ENCODE measurements at regions not wholly inside any gene's neighbourhood (a gene's known extent, or its start where the extent isn't known, plus 50 kb on each side); places are given as distances from the start of the nearest gene placed in this dataset.
"Not testable (repeated sequence)": the region's sequence is repeated elsewhere in the genome, so short reads cannot be mapped to it uniquely, and the experiment has no call there.

DNA sequence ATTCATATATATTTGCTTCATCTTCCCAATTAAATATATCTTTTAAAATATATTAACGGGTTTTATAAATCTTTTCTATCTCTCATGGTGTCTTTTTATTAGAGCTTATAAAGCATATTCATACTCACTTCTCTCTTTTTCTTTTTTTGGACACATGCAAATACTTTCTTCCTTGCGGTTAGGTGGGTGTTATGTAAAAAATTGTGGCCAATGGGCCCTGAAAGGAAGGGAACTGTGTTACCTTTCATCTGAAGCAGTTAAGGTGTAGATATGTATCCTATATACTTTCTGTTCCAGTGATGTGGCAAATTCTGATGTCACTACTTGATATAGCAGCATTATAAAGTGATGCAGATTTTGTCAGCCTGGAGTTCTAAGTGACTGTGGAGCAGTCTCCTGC is 714.5 kb downstream of the PLCL1 start:
- no peak for DNase-seq (ENCODE audit: low read depth)

DNA sequence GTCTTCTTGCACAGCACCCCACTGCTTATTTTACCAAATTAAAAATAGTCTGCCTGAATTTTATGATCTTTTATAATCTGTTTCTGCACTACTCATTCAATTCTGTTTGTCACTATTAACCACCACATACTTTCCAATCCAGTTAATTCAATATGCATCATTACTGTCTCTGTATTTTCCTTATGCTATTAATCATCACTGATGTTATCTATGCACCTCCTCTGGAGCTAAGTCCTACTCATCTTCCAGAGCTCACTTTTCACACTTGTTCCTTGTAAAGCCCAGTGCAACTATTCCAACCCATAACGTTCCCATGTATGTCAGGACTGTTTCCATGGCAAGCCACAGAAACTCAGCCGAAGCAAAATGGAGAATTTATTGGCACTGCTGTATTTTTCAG is 713.6 kb downstream of the PLCL1 start:
- no peak for DNase-seq (ENCODE audit: low read depth)

DNA sequence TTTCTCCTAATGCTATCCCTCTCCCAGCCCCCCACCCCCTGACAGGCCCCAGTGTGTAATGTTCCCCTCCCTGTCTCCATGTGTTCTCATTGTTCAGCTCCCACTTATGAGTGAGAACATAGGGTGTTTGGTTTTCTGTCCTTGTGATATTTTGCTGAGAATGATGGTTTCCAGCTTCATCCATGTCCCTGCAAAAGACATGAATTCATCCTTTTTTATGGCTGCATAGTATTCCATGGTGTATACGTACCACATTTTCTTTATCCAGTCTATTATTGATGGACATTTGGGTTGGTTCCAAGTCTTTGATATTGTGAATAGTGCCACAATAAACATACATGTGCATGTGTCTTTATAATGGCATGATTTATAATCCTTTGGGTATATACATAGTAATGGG is 704.2 kb downstream of the PLCL1 start:
- not testable (repeated sequence) for DNase-seq (ENCODE audit: low read depth)

DNA sequence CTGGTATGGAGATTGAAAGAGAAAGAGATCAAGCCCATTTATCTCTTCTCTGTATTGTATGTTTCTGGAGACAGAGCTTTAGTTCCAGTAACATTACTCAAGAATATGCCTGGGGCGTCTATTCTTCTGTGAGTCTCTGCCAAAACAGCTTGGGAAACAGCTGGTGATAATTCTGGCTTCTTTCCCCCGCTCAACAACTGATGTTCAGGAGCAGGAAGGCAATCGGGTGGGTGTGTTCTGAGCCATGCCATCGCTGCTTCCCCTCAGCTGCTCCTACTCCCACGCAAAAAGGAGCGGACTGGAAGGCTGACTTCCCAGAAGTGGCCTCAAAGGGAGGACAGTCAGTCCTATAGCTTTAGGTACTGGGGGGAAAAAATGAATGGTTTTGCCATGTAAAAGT is 695.1 kb downstream of the PLCL1 start:
- peak; percentile 36 for DNase-seq (ENCODE audit: low read depth)

DNA sequence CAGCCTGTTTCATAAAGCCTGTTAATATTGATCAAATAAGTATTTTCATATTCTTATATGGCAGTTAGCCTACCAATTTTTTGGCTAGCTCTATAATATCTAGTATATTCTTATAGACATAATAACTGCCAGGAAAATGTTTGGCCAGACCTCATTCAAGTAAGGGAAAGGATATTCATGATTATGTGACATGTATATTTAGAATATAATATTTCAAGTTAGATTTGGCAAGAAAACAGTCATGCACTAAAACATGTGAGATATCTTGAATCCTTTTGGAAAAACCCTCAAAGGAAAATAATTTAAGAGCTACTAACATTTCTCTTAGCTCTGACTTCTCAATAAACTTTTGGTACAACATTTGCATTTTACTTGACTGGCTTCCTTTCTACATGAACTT is 694.1 kb downstream of the PLCL1 start:
- DNase-seq (ENCODE audit: low read depth) = no peak

DNA sequence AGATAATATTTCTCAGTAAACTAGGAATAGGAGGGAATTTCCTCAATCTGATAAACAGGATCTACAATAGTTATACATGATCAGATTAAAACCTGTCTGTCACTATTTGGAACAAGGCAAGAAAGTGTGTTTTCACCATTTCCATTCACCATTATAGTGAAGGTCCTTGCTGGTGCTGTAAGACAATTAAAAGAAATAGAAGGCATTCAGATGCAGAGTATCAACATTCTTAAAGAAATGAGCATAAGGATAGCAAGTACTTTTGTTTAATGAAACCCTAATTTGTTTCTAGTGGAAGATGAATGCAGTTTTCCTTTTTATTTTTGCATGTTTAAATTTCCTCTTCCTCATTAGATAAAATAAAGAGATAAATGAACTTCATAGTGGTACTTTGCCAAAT is 693.7 kb downstream of the PLCL1 start:
- DNase-seq (ENCODE audit: low read depth) = no peak

DNA sequence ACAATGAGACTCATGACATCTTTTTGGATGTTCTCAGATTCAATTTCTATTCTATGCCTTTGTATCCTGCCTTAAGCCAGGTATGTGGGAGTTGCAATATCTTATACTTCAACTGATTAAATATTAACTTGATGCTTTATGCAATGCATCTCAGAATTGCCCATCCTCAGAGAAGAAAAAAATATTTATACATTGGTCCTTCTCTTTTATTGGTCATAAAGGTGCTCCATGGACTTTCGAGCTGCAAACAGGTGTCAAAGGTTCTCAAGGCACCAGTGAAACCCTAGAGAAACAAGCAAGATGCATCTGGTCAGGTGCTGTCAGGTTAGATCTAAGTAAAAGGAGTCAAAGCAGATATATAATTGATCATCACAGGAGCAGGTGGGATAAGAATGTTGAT is 690.5 kb downstream of the PLCL1 start:
- DNase-seq (ENCODE audit: low read depth) = no peak

DNA sequence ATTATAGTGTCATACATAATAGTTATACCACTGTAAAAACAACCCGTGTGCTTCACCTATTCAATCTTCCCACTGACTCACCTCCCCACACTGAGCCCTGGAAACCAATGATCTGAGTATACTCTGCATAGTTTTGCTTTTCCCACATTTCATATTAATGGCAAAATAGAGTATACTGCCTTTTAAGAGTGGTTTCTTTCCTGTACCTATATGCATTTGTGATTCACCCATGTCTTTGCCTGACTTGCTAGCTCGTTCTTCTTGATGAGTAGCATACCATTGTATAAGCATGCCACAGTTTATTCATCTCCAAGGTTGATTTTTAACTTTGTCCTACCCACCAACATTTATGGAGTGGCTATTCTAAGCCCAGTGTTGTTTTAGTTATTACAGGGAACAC is 686.4 kb downstream of the PLCL1 start:
- no peak for DNase-seq (ENCODE audit: low read depth)

DNA sequence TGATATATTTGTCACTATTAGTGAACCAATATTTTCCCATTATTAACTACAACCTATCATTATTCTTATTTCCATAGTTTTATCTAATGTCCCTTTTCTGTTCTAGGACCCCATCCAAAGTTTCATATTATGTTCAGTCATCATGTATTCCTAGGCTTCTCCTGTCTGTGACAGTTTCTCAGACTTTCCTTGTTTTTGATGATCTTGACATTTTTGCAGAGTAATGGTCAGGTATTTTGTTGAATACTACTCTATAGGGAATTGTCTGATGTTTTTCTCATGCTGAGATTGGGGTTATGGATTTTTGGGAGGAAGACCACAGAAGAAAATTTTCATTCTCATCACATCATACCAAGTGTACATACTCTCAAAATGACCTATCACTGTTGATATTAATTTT is 684.6 kb downstream of the PLCL1 start:
- DNase-seq (ENCODE audit: low read depth) = no peak

DNA sequence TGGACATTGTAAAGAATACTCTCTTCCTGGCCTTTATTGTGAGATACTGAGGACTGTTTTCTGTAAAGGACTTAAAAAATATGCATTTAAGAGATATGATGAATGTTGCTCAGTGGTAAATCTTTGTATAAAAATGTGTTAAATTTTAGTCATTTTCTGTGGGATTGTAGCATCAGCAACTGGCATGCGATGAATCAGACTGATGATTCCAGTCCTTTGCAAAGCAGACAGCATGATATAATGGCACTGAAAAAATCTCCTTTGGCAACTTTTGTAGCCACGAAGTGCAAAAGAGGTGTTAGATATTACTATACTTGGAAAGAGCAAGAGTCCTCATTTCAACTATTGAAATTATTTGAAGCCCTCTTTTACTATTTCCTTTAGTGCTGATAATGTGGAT is 678.7 kb downstream of the PLCL1 start:
- DNase-seq (ENCODE audit: low read depth) = no peak

DNA sequence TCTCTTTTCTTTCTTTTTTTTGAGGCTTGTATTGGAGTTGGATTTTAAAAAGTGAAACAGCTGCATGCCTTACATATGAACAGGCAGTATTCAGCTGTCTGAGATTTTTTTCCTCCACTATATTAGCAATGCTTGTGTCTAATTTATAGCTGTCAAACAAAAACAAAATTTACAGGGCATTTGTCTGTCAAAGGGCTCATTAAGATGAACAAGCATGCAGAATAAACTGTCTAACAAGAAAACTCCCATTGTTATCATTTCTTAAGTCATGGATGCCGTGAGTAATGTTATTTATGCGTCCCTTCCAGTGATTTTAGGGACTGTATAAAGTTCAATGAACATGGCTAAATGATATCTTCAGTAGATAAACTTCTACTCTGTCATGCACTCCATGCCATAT is 674.7 kb downstream of the PLCL1 start:
- no peak for DNase-seq (ENCODE audit: low read depth)

DNA sequence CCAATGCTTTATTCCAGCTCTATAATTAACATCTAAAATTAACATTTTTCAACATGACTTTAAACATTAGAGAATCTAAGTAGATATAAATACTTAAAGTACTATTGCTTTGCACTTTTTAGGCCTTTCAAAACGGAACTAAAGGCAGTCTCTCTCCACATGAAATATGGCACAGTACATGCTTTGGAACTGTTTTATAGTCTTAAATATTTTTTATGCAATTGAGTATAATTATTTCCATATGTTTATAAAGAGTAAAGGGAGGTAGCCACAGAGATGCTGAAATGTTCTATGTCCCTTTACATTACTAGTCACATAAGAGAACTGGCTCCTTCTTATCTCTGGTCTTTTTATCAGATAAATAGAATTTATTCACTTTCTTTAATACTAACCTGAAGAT is 674.0 kb downstream of the PLCL1 start:
- no peak for DNase-seq (ENCODE audit: low read depth)

DNA sequence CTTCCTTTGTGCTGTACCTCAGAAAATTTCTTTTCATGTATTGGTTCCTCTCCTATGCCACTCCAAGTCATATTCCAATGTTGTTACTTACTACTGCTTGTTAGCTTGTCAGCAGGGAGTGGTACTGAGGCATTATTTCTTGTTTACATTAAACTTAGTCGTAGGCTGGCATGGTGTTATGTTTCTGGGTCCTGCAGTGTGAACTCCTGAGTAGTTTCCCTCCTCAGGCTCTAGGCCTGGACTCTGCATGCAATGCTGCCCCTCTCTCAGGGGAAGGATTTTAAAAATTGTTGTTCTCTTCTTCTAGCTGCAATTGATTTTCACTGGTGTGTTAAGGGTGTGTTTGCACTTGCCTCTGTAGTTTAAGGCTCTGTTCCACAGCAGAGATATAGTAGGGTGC is 671.6 kb downstream of the PLCL1 start:
- no peak for DNase-seq (ENCODE audit: low read depth)

DNA sequence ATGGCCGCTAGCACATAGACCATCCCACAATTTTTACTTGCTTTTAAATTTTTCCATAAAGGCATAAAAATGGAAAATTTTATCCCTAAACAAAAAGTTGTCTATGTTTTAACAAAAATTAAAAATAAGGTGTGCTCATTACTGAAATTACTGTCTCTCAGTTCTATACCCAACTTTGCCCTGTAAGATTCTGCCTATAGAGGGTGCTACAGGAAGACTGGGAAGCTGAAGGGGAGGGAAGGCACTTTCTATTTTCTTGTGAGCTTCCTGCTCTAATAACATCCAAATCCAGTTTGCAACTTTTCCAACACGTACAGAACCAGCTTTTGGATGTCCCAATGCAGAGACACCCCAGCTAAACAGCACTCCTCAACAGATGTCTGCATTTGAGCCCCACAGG is 666.9 kb downstream of the PLCL1 start:
- DNase-seq (ENCODE audit: low read depth) = no peak

DNA sequence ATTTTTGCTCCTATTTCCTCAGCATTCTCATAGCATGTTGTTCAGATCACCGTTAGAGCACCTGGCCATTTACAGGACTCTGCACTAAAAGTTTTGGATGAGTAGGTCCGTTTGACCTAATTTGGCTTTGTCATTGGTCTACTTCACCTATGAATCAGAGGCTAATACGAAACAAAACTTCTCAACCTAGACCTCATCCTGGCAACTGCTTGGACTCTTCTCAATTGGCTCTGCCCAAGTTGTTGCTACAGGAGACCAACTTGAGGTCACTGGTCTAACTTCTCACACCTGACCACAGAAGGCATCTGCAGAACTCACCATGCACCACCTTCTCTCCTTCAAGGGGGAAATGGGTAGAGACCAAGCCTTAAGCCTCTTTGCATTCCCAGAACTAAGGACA is 663.7 kb downstream of the PLCL1 start:
- DNase-seq (ENCODE audit: low read depth) = no peak

DNA sequence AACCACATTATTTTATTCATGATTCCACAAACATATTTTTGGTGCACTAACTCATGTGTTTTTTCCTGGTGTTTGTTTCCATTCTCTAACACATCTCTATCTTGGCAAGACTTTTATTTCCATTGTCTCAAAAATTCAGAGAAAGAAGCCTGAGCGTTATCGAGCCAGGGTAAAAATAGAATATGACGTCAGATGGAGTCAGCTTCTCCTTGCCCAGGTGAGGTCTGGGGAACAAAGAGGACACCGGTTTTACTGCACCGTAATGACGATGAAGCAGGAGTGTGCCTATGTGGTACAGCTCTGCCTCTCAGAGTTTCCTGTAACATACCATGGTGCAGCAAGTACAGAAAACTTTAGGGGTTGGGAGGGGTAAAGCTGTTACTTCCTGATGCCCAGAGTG is 661.6 kb downstream of the PLCL1 start:
- DNase-seq (ENCODE audit: low read depth) = no peak

DNA sequence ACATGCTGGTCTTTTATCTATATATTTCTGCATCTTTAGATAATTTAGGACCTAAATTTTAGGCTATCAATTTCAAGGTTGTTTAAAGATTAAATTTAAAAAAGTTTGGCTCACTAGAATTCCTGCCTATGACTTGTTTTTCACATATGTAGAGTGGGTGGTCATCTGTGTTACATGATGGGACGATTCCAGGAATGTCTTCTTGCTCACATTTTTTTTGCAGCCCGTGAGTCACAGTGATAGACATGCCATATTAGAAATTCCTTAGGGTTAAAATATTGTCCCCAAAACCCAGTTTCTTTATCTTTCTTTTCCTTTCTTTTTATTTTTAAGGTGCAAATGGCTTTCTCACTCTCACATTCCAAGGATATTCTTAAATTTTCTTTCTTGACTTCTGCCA is 652.0 kb downstream of the PLCL1 start:
- no peak for DNase-seq (ENCODE audit: low read depth)

DNA sequence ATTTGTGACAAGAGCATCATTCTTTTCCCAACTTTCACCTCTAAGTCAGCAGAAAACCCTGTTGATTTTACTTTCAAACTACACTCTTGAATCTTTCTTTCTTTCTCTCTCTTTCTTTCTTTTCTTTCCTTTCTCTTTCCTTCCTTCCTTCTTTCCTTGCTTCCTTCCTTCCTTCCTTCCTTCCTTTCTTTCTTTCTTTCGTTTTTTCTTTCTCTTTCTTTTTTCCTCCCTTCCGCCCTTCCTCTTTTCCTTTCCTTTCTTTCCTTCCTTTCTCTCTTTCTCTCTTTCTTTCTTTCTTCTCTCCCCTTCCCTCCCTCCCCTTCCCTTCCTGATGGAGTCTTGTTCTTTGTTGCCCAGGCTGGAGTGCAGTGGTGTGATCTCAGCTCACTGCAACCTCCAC is 649.5 kb downstream of the PLCL1 start:
- no peak for DNase-seq (ENCODE audit: low read depth)

DNA sequence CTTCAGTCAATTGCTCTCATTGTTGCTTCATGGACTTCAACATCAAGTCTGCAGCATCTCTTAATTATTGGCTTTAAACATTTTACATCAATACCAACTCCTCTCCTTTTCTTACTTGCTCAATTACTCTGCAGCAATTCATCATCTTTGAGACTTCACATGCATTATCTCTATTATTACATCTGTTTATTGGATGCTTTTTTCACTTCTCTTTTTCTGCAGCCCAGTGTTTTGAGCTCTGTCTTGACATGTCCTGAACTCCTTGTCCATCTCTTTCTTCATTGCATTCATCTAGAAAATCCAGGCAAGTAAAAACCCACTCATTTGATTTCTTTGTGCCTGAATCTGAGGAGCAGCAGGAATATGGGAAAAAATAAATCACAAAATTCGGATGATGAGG is 647.9 kb downstream of the PLCL1 start:
- no peak for DNase-seq (ENCODE audit: low read depth)

DNA sequence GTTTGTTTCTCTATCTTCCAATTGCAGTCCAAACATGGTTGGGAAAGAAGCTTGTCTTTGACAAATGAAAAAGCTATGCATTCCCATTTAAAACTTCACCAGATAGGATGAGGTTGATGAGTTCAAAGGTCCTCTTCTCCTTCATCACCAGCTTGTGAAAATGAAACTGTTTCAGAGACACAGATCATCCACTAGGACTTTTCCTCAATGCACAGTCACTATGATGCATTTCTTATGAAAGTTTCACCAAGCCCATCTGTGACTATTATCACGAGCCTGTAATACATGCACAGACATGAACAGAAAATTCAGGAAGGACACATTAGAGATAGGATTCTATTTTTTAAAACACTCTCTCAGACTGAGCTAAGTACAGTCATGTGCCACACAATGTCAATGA is 644.4 kb downstream of the PLCL1 start:
- DNase-seq (ENCODE audit: low read depth) = no peak

DNA sequence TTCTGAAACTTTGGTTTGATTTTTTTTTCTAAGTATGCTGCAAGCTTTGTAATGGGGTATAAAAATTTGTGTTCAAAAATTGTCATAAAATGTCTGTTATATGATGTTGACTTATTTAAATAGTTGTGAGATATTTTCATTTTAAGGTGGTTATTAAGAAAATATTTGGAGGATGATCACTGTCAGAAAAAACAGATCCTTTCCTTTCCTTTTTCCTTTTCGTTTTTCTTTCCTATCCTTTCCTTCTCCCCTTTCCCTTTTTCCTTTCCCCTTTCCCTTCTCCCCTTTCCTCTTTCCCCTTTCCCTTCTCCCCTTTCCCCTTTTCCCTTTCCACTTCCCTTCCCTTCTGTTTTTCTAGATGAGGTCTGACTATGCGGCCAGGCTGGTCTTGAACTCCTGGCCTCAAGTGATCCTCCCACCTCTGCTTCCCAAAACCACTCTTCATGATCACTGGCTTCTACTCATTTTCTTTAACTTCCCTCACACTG is 640.5 kb downstream of the PLCL1 start:
- no peak for DNase-seq (ENCODE audit: low read depth)

DNA sequence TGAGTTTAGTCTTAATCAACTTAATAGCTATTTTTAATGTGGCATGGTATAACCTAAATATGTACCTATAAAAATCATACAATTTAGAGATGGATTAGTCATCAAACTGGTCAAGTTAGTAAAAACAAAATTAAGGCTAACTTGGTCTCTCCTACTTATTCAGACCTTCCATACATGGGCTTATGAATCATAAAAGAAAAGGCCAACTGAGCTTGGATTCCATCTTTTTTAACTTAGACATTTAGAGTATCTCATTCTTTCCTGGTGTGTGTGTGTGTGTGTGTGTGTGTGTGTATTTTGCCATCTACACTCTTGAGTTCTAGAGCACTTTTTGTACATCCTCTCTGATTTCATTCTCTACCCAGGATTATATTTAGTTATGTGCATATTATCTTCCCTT is 637.5 kb downstream of the PLCL1 start:
- DNase-seq (ENCODE audit: low read depth) = no peak

DNA sequence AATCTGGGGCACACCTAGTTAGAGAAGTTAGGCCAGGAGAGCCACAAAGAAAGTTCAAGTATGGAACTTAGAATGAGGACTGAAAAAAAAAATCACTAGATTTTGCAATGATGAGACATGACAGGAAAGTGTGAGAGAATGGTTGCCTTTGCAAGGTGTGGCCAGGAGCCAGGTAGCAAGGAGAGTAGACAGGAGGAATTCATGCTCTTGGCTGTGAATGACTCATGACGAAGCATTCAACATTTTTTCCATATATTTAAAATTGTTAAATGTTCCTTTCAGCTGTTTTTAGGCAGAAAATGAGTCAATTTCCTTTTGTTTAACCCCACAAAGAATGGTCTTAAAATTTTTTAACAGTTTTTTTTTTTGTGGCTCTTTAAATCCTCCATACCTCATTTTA is 636.9 kb downstream of the PLCL1 start:
- no peak for DNase-seq (ENCODE audit: low read depth)

DNA sequence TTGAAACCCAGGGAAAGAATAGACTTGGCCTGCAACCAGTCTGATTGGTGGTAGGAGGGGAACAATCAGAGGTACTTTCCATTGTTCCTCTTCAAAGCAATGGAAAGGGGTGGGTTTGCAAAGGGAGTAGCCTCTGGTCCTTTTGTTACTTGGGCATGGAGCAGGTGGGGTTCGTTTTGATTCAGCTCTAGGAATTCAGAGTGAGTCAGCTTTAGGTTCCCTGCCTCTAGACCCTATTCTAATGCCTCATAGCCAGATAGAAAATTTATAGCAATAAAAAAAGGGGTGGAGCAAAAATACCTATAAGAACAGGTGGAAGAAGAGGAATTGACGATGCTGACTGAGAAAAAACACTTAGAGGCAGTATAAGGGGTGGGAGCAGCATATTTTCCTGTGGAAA is 636.4 kb downstream of the PLCL1 start:
- no peak for DNase-seq (ENCODE audit: low read depth)

DNA sequence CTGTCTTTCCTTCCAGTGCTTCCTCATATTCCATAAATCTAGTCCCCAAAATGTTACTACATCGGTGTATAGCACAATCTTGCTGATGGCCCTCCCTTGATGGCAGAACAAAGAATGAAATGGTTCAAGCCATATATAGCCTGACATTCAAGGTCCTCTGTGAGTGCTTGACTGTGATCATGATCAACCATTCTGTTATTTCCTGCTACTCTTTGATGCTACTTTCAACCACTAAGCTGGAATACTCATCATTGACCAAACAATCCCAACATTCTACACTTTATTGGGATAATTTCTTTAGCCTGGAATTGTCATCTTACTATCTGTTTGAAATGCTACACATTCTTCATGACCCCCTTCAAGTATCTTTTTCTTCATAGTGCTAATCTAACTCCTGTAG is 633.9 kb downstream of the PLCL1 start:
- DNase-seq (ENCODE audit: low read depth) = no peak
